SKM-1 (cell line): ENCODE measurements at regions not wholly inside any gene's neighbourhood (a gene's known extent, or its start where the extent isn't known, plus 50 kb on each side); places are given as distances from the start of the nearest gene placed in this dataset.
"Not testable (repeated sequence)": the region's sequence is repeated elsewhere in the genome, so short reads cannot be mapped to it uniquely, and the experiment has no call there.

ENCODE experiments used
- DNase-seq: peaks from one replicate; lab custom pipeline; 2025; ENCODE audit not compliant: unreplicated experiment; lab: John Stamatoyannopoulos, UW

DNA sequence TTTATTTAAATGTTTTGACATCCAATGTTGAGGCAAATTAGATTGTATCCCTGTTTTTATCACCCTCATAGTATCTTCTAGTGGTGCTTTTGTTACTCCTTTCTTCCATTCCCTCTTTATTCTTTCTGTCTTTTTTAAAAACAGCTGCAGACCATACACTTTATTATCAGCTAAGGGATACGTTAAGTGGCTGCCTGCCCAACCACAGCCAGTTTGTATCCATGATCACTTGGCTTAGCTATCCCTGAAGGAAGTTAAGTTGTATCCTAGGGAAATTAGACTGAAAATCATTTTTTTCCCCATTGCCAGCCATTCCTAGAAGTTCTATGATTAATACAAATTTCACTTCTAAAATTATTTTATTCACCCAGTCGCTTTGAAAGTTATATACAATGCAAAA is 1032.7 kb downstream of the NR2F1-AS1 start:
- no peak for DNase-seq

DNA sequence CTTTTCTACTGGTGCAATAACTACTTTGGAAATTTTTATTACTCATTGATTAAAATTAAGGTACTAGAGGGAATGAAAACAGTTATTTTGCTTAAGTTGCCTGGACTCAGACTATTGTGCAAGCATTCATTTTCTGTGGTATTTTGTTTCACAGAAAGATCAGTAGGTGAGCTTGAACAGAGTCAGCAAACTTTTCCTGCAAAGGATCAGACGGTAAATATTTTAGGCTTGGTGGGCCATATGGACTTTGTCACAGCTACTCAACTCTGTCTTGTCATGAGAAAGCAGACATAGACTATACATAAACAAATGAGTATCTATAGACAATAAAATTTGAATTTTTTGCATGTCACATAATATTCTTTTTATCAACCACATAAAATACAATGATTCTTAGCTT is 1036.4 kb downstream of the NR2F1-AS1 start:
- no peak for DNase-seq

DNA sequence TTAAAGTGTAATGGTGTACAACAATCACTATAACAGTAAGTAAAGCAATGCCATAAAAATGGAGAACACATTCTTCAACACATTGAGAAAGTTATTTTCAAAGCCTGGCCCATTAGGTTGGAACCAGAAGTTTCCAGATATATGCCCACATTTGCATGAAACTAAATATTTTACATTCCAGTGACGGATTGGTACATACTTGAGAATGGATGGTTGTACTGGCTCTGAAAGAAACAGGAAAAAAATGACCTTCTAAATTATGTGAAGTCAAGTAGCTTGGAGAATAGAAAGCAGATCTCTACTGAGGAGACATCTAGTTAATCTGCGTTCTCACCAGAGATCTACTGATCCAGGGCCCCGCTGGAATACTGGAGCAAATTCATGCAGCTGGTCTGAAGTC is 1037.0 kb downstream of the NR2F1-AS1 start:
- DNase-seq = no peak

GRCh38 chr5:92543201-92543600 is 1037.8 kb downstream of the NR2F1-AS1 start:
- DNase-seq = no peak

DNA sequence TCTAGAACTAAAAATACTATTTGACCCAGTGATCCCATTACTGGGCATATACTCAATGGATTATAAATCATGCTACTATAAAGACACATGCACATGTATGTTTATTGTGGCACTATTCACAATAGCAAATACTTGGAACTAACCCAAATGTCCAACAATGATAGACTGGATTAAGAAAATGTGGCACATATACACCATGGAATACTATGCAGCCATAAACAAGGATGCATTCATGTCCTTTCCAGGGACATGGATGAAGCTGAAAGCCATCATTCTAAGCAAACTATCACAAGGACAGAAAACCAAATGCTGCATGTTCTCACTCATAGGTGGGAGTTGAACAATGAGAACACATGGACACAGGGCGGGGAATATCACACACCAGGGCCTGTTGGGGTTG is 1039.0 kb downstream of the NR2F1-AS1 start:
- DNase-seq = not testable (repeated sequence)

DNA sequence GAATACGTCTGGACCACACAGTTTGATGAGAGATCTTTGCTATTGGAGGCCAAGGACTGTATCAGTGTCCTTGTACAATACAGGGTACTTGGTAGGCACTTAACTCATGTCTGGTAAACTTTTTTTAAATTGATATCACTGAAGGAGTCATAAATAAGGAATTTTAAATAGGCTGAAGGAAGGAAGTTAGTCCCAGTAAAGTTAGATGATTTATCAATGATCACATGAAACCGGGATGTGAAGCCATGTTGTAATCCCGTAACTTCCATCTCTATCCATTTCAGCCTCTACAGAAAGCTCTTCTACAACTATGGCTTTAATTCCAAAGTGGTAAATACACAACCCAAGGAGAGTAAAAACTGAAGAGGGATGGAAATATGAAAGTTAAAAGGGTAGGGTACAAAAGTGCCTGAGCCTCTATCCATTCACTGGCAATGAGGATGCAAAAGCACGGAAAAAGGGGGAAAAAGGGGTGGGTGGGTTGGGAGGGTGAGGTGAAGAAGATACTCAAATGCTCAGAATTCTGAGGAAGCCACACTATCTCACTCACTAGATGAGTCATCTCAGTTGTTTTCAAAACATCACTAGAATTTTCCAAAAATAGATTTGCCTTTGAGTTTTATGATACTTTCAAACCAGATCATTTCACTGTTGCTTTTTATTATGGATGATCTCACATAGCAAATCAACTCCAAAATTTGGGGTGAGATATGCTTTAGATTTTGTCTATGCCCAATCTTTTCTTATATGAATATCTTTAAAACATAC is 1053.5 kb downstream of the NR2F1-AS1 start:
- no peak for DNase-seq

GRCh38 chr5:92525131-92525530 is 1055.9 kb downstream of the NR2F1-AS1 start:
- no peak for DNase-seq

- DNase-seq = no peak
Measured at GRCh38 chr5:92519811-92520632, 1061.0 kb downstream of the NR2F1-AS1 start.

GRCh38 chr5:92518318-92518904 is 1062.6 kb downstream of the NR2F1-AS1 start:
- DNase-seq = no peak

- no peak for DNase-seq
Measured at GRCh38 chr5:92514896-92515295, 1066.1 kb downstream of the NR2F1-AS1 start.

DNA sequence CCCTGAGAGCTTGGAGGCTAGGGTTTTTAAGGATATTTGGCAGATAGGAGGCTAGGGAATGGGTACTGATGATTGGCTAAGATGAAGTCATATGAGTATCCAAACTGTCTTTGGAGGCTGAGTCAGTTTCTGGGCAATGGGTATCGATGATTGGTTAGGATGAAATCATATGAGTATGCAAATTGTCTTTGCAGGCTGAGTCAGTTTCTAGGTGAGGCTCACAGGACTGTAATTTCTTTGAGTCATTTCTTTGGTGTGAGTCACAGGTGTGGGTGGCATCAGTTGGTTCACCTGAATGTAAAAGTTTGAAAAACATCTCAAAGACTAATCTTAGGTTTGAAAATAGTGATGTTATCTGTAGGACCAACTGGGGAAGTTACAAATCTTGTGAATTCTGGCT is 1068.0 kb downstream of the NR2F1-AS1 start:
- no peak for DNase-seq

- DNase-seq = no peak
Measured at GRCh38 chr5:92508271-92508670, 1072.7 kb downstream of the NR2F1-AS1 start.

- no peak for DNase-seq
Measured at GRCh38 chr5:92505925-92506324, 1075.1 kb downstream of the NR2F1-AS1 start.

DNA sequence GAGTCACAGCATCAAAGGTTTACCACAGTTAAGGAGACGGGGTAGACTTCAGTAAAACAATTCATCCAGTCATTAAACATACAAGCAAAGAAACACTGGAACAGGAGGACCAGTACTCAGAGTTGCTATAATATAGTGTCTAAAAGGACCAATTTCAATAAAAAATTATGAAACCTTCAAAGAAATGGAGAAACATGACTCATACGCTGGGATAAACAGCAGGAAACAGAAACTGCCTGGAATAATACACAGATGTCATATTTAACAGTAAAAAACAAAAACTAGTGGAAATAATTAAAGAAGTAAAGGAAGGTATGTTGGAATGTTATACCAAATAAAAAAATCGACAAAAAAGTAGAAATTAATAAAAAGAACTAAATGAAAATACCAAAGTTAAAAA is 1075.9 kb downstream of the NR2F1-AS1 start:
- DNase-seq = no peak

GRCh38 chr5:92504346-92504745 is 1076.7 kb downstream of the NR2F1-AS1 start:
- no peak for DNase-seq

DNA sequence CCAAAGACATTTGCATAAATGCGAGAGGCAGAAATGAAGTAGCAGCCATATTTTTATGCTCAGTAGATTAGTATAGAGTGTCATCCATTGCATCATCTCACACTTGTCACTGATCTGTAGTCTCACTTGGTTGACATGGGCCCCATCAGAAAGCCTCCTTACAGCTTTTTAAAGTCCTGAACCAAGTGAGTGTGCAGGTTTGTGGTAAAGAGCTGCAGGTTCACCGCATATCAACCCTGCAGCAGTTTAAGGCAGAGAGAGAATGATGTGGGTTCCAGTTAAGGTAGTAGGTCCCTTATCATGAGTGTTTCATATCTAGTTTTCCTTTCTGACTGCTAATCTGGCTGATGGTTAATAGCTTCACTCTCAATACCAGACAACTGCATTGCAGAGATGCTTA is 1080.3 kb downstream of the NR2F1-AS1 start:
- no peak for DNase-seq

GRCh38 chr5:92496545-92496944 is 1084.5 kb downstream of the NR2F1-AS1 start:
- no peak for DNase-seq

- no peak for DNase-seq
Measured at GRCh38 chr5:92494508-92494907, 1086.5 kb downstream of the NR2F1-AS1 start.

DNA sequence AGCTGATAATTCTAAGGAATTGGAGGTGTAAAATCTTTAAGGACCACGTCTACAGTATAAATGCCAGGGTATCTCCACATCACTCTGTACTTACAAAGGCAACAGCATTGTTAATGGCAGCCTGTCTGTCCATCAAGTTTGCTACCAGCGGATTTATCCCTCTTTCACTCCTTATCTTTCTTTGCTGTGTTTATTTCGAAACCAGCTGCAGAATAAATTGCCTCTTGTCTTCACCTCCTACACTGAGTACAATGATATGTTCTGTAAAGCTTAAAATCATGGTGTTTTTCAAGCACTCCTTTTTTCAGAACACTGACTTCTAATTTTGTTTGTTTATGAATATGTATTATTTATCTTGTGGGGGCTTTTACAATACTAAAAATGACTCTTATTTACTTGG is 1088.1 kb downstream of the NR2F1-AS1 start:
- no peak for DNase-seq

GRCh38 chr5:92484484-92484883 is 1096.5 kb downstream of the NR2F1-AS1 start:
- no peak for DNase-seq

- DNase-seq = no peak
Measured at GRCh38 chr5:92472981-92473566, 1090.0 kb upstream of the ARRDC3 start.

GRCh38 chr5:92471861-92472260 is 1088.7 kb upstream of the ARRDC3 start:
- no peak for DNase-seq
